Spleen (tissue), 7 donors: ENCODE measurements at regions not wholly inside any gene's neighbourhood (a gene's known extent, or its start where the extent isn't known, plus 50 kb on each side); places are given as distances from the start of the nearest gene placed in this dataset.

ENCODE experiments used
- CTCF ChIP-seq, 11 experiments: fragments of 200-600 bp in 7 of 11; fragments of 450-650 bp in 4 of 11; sonication (generic) in 4 of 11; IDR thresholded peaks in 8 of 11; conservative IDR thresholded peaks in 3 of 11; 1 replicate in 7 of 11; 2 replicates in 4 of 11; pipeline versions ENCODE4 v1.4.0 to v1.8.0; 2016 to 2021; ENCODE audit warnings: antibody characterized with exemption in 11 of 11, inconsistent platforms in 4 of 11, mild to moderate bottlenecking in 1 of 11
- POLR2A ChIP-seq, 3 donors: fragments of 450-650 bp; IDR thresholded peaks; one replicate each; pipeline ENCODE4 v1.5.1; 2017; ENCODE audit warnings: antibody characterized with exemption in 3 of 3, mild to moderate bottlenecking in 1 of 3
- POLR2AphosphoS5 ChIP-seq, 3 donors: sonication (generic); formaldehyde crosslinking; IDR thresholded peaks; one replicate each; pipeline ENCODE4 v1.5.1; 2017; ENCODE audit warnings: antibody characterized with exemption in 3 of 3
- donor health status: DM: no; HTN: no; CAD: no; lungs with moderate emphysema.
- donor health status: DM: no; HTN: no; CAD: no.
- donor health status: DM: no; HTN: no; CAD: no.

DNA sequence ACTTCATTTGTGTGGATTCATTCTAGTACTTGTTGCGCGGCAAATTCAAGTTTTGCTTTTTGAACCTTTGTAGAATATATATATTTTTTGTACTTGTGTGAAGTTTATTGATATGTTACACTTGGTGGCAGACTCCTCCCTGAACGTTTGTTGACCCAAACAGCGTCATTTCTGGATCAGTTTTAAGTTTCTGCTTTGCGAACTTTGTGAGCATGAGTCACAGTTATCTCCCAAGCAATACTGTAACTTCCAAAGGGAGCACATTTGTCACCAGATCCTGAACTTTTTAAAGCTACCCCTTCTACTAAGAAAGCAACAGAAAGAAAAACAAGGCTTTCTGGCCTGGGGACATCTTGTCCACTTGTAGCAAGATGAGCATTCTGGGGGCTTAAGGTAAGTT lies 74.8 kb upstream of the CACNA2D3 start:
- TF ChIP-seq POLR2A (IDR thresholded peaks at IDR 0.05) = no peak
- no peak for TF ChIP-seq CTCF (IDR thresholded peaks at IDR 0.05 in 8 of 11, conservative IDR thresholded peaks at IDR 0.05 in 3 of 11)
- no peak for TF ChIP-seq POLR2AphosphoS5 (IDR thresholded peaks at IDR 0.05)
